ENCODE measurements at regions not wholly inside any gene's neighbourhood (a gene's known extent, or its start where the extent isn't known, plus 50 kb on each side); places are given as distances from the start of the nearest gene placed in this dataset.

DNA sequence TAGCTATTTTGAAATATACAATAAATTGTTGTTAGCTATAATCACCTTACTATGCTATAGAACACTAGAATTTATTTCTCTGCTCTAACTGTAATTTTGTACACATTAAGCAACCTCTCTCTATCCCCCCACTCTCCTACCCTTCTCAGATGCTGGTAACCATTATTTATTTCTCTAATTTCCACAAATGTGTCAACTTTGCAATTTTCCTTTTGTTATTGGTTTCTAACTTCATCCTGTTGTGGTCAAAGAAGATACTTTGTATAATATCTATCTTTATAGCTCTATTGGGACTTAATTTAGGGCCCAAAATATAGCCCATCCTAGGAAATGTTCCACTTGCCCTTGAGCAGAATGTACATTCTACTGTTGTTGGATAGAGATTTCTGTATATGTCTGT is 229.3 kb downstream of the SATB1 start:
- TF ChIP-seq SUZ12 (IDR thresholded peaks at IDR 0.05; ENCODE audit: extremely low read depth, insufficient read depth, insufficient read length), result no peak
- no peak for TF ChIP-seq YY1 (IDR thresholded peaks at IDR 0.05; ENCODE audit: insufficient read depth, insufficient read length)
